ENCODE measurements at regions not wholly inside any gene's neighbourhood (a gene's known extent, or its start where the extent isn't known, plus 50 kb on each side); places are given as distances from the start of the nearest gene placed in this dataset.

- TF ChIP-seq, protein P1, sequence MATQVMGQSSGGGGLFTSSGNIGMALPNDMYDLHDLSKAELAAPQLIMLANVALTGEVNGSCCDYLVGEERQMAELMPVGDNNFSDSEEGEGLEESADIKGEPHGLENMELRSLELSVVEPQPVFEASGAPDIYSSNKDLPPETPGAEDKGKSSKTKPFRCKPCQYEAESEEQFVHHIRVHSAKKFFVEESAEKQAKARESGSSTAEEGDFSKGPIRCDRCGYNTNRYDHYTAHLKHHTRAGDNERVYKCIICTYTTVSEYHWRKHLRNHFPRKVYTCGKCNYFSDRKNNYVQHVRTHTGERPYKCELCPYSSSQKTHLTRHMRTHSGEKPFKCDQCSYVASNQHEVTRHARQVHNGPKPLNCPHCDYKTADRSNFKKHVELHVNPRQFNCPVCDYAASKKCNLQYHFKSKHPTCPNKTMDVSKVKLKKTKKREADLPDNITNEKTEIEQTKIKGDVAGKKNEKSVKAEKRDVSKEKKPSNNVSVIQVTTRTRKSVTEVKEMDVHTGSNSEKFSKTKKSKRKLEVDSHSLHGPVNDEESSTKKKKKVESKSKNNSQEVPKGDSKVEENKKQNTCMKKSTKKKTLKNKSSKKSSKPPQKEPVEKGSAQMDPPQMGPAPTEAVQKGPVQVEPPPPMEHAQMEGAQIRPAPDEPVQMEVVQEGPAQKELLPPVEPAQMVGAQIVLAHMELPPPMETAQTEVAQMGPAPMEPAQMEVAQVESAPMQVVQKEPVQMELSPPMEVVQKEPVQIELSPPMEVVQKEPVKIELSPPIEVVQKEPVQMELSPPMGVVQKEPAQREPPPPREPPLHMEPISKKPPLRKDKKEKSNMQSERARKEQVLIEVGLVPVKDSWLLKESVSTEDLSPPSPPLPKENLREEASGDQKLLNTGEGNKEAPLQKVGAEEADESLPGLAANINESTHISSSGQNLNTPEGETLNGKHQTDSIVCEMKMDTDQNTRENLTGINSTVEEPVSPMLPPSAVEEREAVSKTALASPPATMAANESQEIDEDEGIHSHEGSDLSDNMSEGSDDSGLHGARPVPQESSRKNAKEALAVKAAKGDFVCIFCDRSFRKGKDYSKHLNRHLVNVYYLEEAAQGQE (IDR thresholded peaks at IDR 0.05; ENCODE audit: unreplicated experiment) = no peak
- TF ChIP-seq CTCF (conservative IDR thresholded peaks at IDR 0.05; ENCODE audit: low read depth in 2 of 2) (no peak), POLR2AphosphoS5 (IDR thresholded peaks at IDR 0.05; ENCODE audit: low read depth) (no peak), EZH2 (IDR thresholded peaks at IDR 0.05; ENCODE audit: low read depth, unreplicated experiment) (no peak), ZNF114 (CRISPR knock-in tag; IDR thresholded peaks at IDR 0.05) (no peak), CREB1 (CRISPR knock-in tag; IDR thresholded peaks at IDR 0.05; ENCODE audit: low read depth) (no peak), EZH2phosphoT487 (IDR thresholded peaks at IDR 0.05; ENCODE audit: unreplicated experiment) (no peak)
Observed at GRCh38 chr17:34847938-34848337, 113.3 kb downstream of the CCT6B start.
